GM21723 (cell line): ENCODE measurements at regions not wholly inside any gene's neighbourhood (a gene's known extent, or its start where the extent isn't known, plus 50 kb on each side); places are given as distances from the start of the nearest gene placed in this dataset.
"Not testable (repeated sequence)": the region's sequence is repeated elsewhere in the genome, so short reads cannot be mapped to it uniquely, and the experiment has no call there.

ENCODE experiments used
- ATAC-seq: cut with Tn5 transposase; IDR thresholded peaks from one replicate; pipeline ENCODE4 v1.9.1; 2021; ENCODE audit warnings: mild to moderate bottlenecking, moderate library complexity; ENCODE audit not compliant: unreplicated experiment

- ATAC-seq = not testable (repeated sequence)
These were observed 257.4 kb upstream of the AADAT start for GRCh38 chr4:170347191-170347590.

DNA sequence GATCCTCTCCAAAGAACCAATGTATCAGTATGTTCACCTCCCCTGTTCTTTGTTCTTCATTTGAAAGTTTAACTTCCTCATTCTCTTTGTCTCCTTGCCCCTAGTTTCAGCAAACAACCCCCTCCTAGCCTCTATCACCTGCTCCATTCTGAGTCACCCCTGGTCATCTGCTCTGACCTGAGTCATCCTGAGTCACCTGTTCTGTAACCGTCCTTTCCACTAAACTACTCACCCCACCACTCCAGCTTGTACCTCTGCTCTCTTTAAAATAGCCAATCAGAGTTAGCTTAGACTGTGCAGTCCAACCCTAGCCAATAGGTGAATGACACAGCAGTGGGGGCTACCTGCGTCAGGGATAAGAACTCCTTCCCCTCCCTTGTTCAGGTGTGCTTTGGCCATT, 249.8 kb upstream of the AADAT start:
- no peak for ATAC-seq

DNA sequence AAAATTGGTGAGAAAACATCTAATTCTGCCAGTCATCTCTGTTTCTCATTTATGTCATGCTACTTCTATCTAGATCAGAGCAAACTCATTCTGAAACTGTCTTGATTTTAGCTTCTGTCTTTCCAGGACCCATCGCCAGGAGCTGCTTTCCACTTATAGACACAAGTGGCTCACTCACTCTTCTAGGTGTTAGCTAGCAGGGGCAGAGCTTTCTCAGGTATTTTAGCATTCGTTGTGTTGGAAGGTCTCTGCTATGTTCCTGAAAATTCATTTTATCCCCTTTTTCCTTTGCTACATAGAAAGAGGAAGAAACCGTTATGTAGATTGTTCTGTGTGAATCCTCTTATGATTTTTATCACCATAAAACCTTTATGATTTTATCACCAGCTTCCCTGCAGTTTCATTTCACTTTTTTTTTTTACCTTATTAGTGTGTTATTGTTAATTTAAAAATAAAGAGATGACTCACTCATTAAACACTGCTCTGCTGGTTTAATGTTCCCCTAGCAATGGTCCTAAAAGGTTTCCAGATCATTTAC, 246.6 kb upstream of the AADAT start:
- peak; percentile 95 for ATAC-seq

- peak; percentile 51 for ATAC-seq
These were observed 235.8 kb upstream of the AADAT start for GRCh38 chr4:170325599-170325998.

DNA sequence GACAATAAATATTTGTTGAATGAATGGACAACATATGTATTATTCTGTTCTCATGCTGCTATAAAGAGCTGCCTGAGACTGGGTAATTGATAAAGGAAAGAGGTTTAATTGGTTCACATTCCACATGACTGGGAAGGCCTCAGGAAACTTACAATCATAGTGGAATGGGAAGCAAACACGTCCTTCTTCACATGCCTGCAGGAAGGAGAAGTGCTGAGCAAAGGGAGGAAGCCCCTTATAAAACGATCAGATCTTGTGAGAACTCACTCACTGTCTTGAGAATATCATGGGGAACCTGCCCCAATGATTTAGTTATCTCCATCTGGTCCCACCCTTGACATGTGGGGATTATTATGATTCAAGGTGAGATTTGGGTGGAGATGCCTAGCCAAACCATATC, 233.9 kb upstream of the AADAT start:
- no peak for ATAC-seq

- ATAC-seq = no peak
These were observed 217.4 kb upstream of the AADAT start for GRCh38 chr4:170307182-170307581.

DNA sequence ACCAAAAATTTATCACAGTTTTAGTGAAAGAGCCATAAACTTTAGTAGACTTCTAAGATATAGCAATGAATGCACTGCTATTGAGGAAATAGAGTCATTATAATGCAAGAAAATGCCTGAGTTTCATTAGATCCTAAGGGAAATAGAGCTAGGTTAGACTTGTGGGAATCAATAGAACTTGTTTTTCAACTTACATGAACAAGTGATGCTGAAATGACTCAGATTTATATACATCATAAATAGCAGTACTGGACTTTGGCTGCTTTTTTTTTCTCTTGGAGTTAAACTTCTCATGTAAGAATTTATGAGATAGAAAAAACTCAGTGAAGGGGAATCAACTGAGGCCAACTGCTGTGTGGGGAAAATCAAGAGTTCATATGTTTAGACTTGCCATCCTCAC, 216.5 kb upstream of the AADAT start:
- ATAC-seq = no peak

DNA sequence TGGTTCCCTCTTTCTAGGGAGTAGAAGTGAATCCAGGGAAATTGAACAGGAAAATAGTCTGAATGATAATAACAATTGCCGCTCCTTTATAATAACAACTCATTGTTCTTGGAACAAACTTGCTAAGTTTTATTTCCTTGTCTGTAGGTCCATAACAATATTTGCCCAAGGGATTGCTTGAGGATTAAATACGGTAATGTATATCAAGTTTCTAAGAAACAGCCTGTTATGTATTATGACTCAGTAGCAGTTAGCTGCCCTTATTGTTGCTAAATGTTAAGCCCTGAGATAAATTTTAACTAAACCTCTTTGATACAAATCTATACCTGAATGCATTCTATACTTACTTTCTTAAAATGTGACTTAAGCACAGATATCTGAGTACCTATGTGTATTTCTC, 215.9 kb upstream of the AADAT start:
- no peak for ATAC-seq

GRCh38 chr4:170281027-170281426, 191.3 kb upstream of the AADAT start:
- no peak for ATAC-seq

DNA sequence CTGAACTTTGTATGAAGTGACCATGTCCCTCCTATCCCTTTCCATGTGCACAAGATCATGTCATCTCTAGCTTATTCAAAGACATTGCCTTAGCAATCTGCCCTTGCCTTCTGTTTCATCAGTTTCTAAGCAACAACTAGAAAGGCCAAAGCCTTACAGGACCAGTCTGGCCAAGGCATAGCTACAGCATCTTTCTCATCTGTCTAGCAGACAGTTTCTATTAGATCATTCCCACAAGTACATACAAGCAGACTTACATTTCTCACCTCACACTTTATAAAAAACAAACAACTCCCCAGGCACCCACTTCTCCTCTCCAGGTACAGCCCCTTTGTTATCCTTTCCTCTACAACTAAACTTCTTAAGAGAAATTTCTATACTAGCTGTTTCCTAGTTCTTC, 188.7 kb upstream of the AADAT start:
- no peak for ATAC-seq

GRCh38 chr4:170274616-170275015, 184.9 kb upstream of the AADAT start:
- ATAC-seq = no peak

GRCh38 chr4:170272959-170273358, 183.2 kb upstream of the AADAT start:
- ATAC-seq = no peak

DNA sequence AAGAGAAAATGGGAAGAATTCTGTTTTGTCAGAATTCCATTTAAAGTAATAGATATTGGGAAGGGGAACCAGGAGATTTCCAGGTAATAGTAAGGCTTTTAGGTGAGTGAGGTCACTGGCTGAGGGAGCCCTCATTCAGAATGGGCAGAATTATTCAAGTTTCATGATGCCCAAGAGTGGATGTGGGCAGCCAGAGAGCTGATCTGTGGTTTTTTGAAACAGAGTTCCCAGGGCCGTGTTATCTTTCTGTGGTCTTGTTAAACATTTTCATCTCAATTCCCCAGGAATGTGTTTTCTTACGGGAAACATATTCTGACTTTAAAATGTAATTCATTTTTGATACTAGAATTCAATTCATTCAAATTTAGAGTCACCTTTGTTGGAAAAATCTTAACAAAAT, 182.0 kb upstream of the AADAT start:
- ATAC-seq = no peak

- ATAC-seq = no peak
These were observed 180.9 kb upstream of the AADAT start for GRCh38 chr4:170270628-170271027.

DNA sequence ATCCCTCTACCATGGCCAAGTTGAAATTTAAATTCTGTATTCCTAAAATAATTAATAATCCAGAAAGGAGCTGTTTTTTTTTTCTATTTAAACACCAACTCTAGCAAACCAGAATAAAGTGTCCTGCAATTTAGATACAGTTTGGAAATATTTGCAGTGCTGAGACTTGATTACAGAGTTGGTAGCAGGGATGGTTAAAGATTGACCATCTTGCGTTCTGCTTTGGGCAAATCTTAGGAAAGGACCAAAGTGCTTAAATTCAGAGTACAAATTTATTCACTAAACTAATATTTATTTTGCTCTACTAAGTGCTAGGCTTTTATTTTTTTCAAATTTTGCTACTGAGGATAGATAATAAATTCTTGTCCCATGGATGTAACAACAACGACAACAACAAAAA, 180.2 kb upstream of the AADAT start:
- ATAC-seq = no peak

DNA sequence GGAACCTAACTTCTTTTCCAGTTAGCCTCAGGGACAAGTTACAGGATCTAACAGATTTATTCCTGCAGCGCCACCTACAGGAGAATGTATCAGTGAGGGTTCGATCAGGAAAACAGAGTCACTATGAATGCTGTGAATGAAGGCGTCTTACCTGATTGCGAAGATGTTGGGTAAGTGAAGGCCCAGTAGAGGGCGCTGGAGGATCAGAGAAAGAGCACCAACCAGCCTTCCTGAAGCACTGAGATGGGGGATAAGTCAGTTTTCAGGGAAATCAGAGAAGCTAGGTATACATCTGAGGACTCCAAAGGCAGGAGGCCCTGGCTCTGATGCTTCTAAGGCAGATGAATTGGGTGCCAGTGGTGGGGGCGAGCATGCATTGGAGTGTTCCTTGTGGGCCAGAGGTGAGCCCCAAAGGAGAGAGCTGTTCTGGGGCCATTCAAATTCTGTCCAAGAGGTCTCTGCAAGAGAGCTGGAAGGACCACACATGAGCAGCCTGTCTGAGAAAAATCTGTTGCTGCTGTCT, 169.9 kb upstream of the AADAT start:
- ATAC-seq = peak; percentile 99

- ATAC-seq = no peak
These were observed 167.1 kb upstream of the AADAT start for GRCh38 chr4:170256807-170257206.

DNA sequence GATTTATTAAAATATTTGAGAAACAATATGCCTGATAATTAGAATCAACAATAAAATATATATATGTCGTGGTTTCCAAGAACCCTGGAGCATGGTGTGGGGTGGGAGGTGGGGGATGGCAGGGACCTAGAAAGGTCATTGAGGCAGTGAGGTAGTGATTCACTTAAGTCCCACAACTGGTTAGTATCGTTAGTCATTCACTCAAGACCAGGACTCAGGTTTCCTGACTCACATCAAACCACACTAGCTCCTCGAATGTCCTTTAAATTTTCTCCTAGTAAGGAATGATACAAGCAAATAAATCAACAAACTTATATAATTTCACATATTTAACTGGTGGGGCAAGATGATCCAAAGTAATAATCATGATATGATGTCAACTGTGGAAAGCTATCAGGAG, 158.8 kb upstream of the AADAT start:
- no peak for ATAC-seq

- ATAC-seq = no peak
These were observed 158.3 kb upstream of the AADAT start for GRCh38 chr4:170248029-170248428.

- no peak for ATAC-seq
These were observed 157.8 kb upstream of the AADAT start for GRCh38 chr4:170247596-170247995.

- no peak for ATAC-seq
These were observed 154.0 kb upstream of the AADAT start for GRCh38 chr4:170243662-170244288.

- no peak for ATAC-seq
These were observed 152.7 kb upstream of the AADAT start for GRCh38 chr4:170242471-170242870.

- no peak for ATAC-seq
These were observed 145.0 kb upstream of the AADAT start for GRCh38 chr4:170234800-170235199.
